Liver (tissue), 7 donors: ENCODE measurements at regions not wholly inside any gene's neighbourhood (a gene's known extent, or its start where the extent isn't known, plus 50 kb on each side); places are given as distances from the start of the nearest gene placed in this dataset.
"Not testable (repeated sequence)": the region's sequence is repeated elsewhere in the genome, so short reads cannot be mapped to it uniquely, and the experiment has no call there.

Source experiments
- DNase-seq: peaks from one replicate; pipeline ENCODE4 v3.0.0-alpha.2; 2017; ENCODE audit warnings: low spot score
- H3K27ac ChIP-seq, 2 donors: one replicate each; pipeline ENCODE4 v1.7.0; 2013; ENCODE audit warnings: inconsistent platforms in 2 of 2, low read length in 2 of 2, control low read depth in 1 of 2, low read depth in 1 of 2, mild to moderate bottlenecking in 1 of 2
- H3K27me3 ChIP-seq, 4 donors: one replicate each; pipeline versions ENCODE4 v1.6.1 to v1.7.0; 2013; ENCODE audit warnings: low read length in 3 of 4, inconsistent platforms in 1 of 4, mild to moderate bottlenecking in 1 of 4, moderate library complexity in 1 of 4; ENCODE audit not compliant: control insufficient read depth in 4 of 4, insufficient read depth in 4 of 4
- H3K36me3 ChIP-seq, 4 donors: one replicate each; pipeline versions ENCODE4 v1.6.1 to v1.7.0; 2013; ENCODE audit warnings: low read length in 3 of 4, mild to moderate bottlenecking in 3 of 4, low read depth in 1 of 4, moderate library complexity in 1 of 4; ENCODE audit not compliant: control insufficient read depth in 4 of 4, insufficient read depth in 3 of 4
- H3K4me1 ChIP-seq, 4 donors: one replicate each; pipeline versions ENCODE4 v1.6.1 to v1.7.0; 2013; ENCODE audit warnings: low read length in 3 of 4, mild to moderate bottlenecking in 3 of 4, moderate library complexity in 1 of 4; ENCODE audit not compliant: control insufficient read depth in 4 of 4, insufficient read depth in 4 of 4
- H3K4me3 ChIP-seq, 3 donors: one replicate each; pipeline versions ENCODE4 v1.6.1 to v1.7.0; 2013; ENCODE audit warnings: low read length in 3 of 3, control low read depth in 1 of 3, low read depth in 1 of 3, mild to moderate bottlenecking in 1 of 3
- H3K9ac ChIP-seq, 2 donors: one replicate each; pipeline ENCODE4 v1.7.0; 2013; ENCODE audit warnings: low read length in 2 of 2, mild to moderate bottlenecking in 2 of 2, moderate library complexity in 2 of 2, control low read depth in 1 of 2, low read depth in 1 of 2
- H3K9me3 ChIP-seq, 4 donors: one replicate each; pipeline versions ENCODE4 v1.6.1 to v1.7.0; 2013; ENCODE audit warnings: low read length in 3 of 4; ENCODE audit not compliant: control insufficient read depth in 4 of 4
- ATF3 ChIP-seq: IDR thresholded peaks from 2 replicates; pipeline ENCODE4 v1.6.1; 2016; ENCODE audit warnings: antibody characterized with exemption
- FOXA2 ChIP-seq: IDR thresholded peaks from 2 replicates; pipeline ENCODE4 v1.6.1; 2016; ENCODE audit warnings: antibody characterized with exemption
- GABPA ChIP-seq, 2 donors: IDR thresholded peaks in 1 of 2; conservative IDR thresholded peaks in 1 of 2; 2 replicates each; pipeline ENCODE4 v1.6.1; 2016; ENCODE audit warnings: antibody characterized with exemption in 2 of 2, mild to moderate bottlenecking in 1 of 2, moderate library complexity in 1 of 2
- HNF4G ChIP-seq: IDR thresholded peaks from 2 replicates; pipeline ENCODE4 v1.6.1; 2016; ENCODE audit warnings: antibody characterized with exemption
- MAX ChIP-seq: IDR thresholded peaks from 2 replicates; pipeline ENCODE4 v1.6.1; 2016; ENCODE audit warnings: antibody characterized with exemption
- NR2F2 ChIP-seq: IDR thresholded peaks from 2 replicates; pipeline ENCODE4 v1.6.1; 2016; ENCODE audit warnings: antibody characterized with exemption
- REST ChIP-seq: IDR thresholded peaks from 2 replicates; pipeline ENCODE4 v1.6.1; 2016; ENCODE audit warnings: antibody characterized with exemption, mild to moderate bottlenecking
- RXRA ChIP-seq, 2 donors: IDR thresholded peaks; 2 replicates each; pipeline ENCODE4 v1.6.1; 2017 to 2018; ENCODE audit warnings: antibody characterized with exemption in 2 of 2, mild to moderate bottlenecking in 1 of 2
- SP1 ChIP-seq: IDR thresholded peaks from 2 replicates; pipeline ENCODE4 v1.6.1; 2018; ENCODE audit warnings: antibody characterized with exemption, mild to moderate bottlenecking
- YY1 ChIP-seq: IDR thresholded peaks from 2 replicates; pipeline ENCODE4 v1.6.1; 2016; ENCODE audit warnings: antibody characterized with exemption, mild to moderate bottlenecking
- WGBS: extraction: QIAGEN DNeasy Blood & Tissue Kit; methylation state at CpG from one replicate; pipeline ENCODE4 v1.1.7; 2013; 5-methylcytosine and 5-hydroxymethylcytosine counted together
- donor health status: healthy.
- donor health status: healthy.
- donor health status: healthy.
- donor health status: healthy.

GRCh38 chr12:105600911-105601545, 270.5 kb downstream of the C12orf75 start:
- H3K4me1 ChIP-seq, result no peaks in the 10 kb centered on the region
- no peak overlapping the region for H3K9ac ChIP-seq
- H3K27ac ChIP-seq, result no peak overlapping the region
- no peak overlapping the region for H3K4me3 ChIP-seq
- no peak for DNase-seq
- H3K27me3 ChIP-seq, result peaks cover 0 to 2% (median 0%) of the 10 kb centered on the region in 4 donors
- no peaks in the 10 kb centered on the region for H3K36me3 ChIP-seq
- TF ChIP-seq YY1 (no peak), ATF3 (no peak), HNF4G (no peak), MAX (no peak), FOXA2 (no peak), REST (no peak), NR2F2 (no peak), RXRA (IDR thresholded peaks at IDR 0.05) (no peak), GABPA (IDR thresholded peaks at IDR 0.05 in 1 of 2, conservative IDR thresholded peaks at IDR 0.05 in 1 of 2) (no peak), SP1 (no peak)
- H3K9me3 ChIP-seq, result no peaks in the 10 kb centered on the region
- WGBS, result 80% methylated on average over 2 of the region's 2 CpGs

GRCh38 chr12:105602312-105602711, 271.8 kb downstream of the C12orf75 start:
- 69% methylated on average over 5 of the region's 5 CpGs for WGBS
- H3K9ac ChIP-seq, H3K27me3 ChIP-seq, DNase-seq, H3K27ac ChIP-seq, H3K4me3 ChIP-seq, H3K9me3 ChIP-seq, H3K4me1 ChIP-seq, H3K36me3 ChIP-seq: not testable (repeated sequence)

GRCh38 chr12:105604281-105604680, 273.8 kb downstream of the C12orf75 start:
- H3K36me3 ChIP-seq, H3K27ac ChIP-seq, H3K27me3 ChIP-seq, H3K9me3 ChIP-seq, H3K9ac ChIP-seq, H3K4me3 ChIP-seq, DNase-seq, H3K4me1 ChIP-seq: not testable (repeated sequence)
- 60% methylated on average over 3 of the region's 3 CpGs for WGBS

- not testable (repeated sequence) for H3K4me1 ChIP-seq, H3K27me3 ChIP-seq, H3K9me3 ChIP-seq, H3K27ac ChIP-seq, H3K36me3 ChIP-seq, DNase-seq, H3K9ac ChIP-seq, H3K4me3 ChIP-seq
- WGBS, result 91% methylated on average over 1 of the region's 1 CpG
Measured at GRCh38 chr12:105606613-105607012, 276.1 kb downstream of the C12orf75 start.

- not testable (repeated sequence) for H3K4me3 ChIP-seq, H3K36me3 ChIP-seq, H3K27ac ChIP-seq, H3K9me3 ChIP-seq, H3K4me1 ChIP-seq, H3K27me3 ChIP-seq, DNase-seq, H3K9ac ChIP-seq
- WGBS, result 93% methylated on average over 3 of the region's 3 CpGs
Measured at GRCh38 chr12:105609001-105609400, 278.5 kb downstream of the C12orf75 start.
